ENCODE measurements at regions not wholly inside any gene's neighbourhood (a gene's known extent, or its start where the extent isn't known, plus 50 kb on each side); places are given as distances from the start of the nearest gene placed in this dataset.

GRCh38 chr16:80197741-80198201, 343.0 kb upstream of the DYNLRB2 start:
- no peak for TF ChIP-seq POLR2A (IDR thresholded peaks at IDR 0.05)
- TF ChIP-seq, protein P1, sequence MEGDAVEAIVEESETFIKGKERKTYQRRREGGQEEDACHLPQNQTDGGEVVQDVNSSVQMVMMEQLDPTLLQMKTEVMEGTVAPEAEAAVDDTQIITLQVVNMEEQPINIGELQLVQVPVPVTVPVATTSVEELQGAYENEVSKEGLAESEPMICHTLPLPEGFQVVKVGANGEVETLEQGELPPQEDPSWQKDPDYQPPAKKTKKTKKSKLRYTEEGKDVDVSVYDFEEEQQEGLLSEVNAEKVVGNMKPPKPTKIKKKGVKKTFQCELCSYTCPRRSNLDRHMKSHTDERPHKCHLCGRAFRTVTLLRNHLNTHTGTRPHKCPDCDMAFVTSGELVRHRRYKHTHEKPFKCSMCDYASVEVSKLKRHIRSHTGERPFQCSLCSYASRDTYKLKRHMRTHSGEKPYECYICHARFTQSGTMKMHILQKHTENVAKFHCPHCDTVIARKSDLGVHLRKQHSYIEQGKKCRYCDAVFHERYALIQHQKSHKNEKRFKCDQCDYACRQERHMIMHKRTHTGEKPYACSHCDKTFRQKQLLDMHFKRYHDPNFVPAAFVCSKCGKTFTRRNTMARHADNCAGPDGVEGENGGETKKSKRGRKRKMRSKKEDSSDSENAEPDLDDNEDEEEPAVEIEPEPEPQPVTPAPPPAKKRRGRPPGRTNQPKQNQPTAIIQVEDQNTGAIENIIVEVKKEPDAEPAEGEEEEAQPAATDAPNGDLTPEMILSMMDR (IDR thresholded peaks at IDR 0.05), result no peak
